ENCODE measurements at regions not wholly inside any gene's neighbourhood (a gene's known extent, or its start where the extent isn't known, plus 50 kb on each side); places are given as distances from the start of the nearest gene placed in this dataset.

- H3K4ac ChIP-seq (replicated peaks; ENCODE audit: insufficient read length, low read depth, low read length): no peak overlapping the region
- H3K4me2 ChIP-seq (ENCODE audit: insufficient read depth in 1 of 2, low read depth in 2 of 2, low read length in 2 of 2): no peak overlapping the region
- H3K27ac ChIP-seq (ENCODE audit: low read depth, low read length): no peak overlapping the region
- no peaks in the 10 kb centered on the region for H3K9me3 ChIP-seq (ENCODE audit: insufficient read depth in 2 of 2, low read depth in 1 of 2, low read length in 1 of 2)
- no peaks in the 10 kb centered on the region for H4K20me1 ChIP-seq (replicated peaks in 1 of 2; ENCODE audit: control insufficient read depth in 1 of 2, insufficient read depth in 2 of 2, low read length in 2 of 2)
- H3K36me3 ChIP-seq (ENCODE audit: control insufficient read depth in 2 of 4, insufficient read depth in 4 of 4, low read length in 3 of 4): no peaks in the 10 kb centered on the region
- TF ChIP-seq ASH2L (IDR thresholded peaks at IDR 0.05; ENCODE audit: low read length): no peak
- no peak for TF ChIP-seq ZNF274 (IDR thresholded peaks at IDR 0.05; ENCODE audit: borderline replicate concordance, extremely low read depth, low read length)
- TF ChIP-seq RBBP5 (IDR thresholded peaks at IDR 0.05; ENCODE audit: borderline replicate concordance, low read depth, low read length): no peak
- TF ChIP-seq BACH1 (IDR thresholded peaks at IDR 0.05; ENCODE audit: low read length): no peak
- no peak for TF ChIP-seq SIX5 (IDR thresholded peaks at IDR 0.05; ENCODE audit: low read depth, low read length)
- no peak for TF ChIP-seq GABPA (IDR thresholded peaks at IDR 0.05; ENCODE audit: borderline replicate concordance, insufficient read depth, low read length)
- TF ChIP-seq KDM1A (IDR thresholded peaks at IDR 0.05; ENCODE audit: borderline replicate concordance, low read length): no peak
- no peak for TF ChIP-seq POU5F1 (IDR thresholded peaks at IDR 0.05; ENCODE audit: low read depth, low read length)
- TF ChIP-seq KDM4A (IDR thresholded peaks at IDR 0.05; ENCODE audit: low read depth, low read length, severe bottlenecking): no peak
- H3K27me3 ChIP-seq (replicated peaks in 1 of 4; ENCODE audit: control insufficient read depth in 3 of 4, extremely low read depth in 1 of 4, insufficient read depth in 3 of 4, low read length in 3 of 4): no peaks in the 10 kb centered on the region
- H2BK120ac ChIP-seq (replicated peaks; ENCODE audit: low read depth, low read length): no peak overlapping the region
- ChIA-PET CTCF (ENCODE audit: partially characterized antibody) (no interaction called here), POLR2A (ENCODE audit: partially characterized antibody) (no interaction called here)
- H2BK5ac ChIP-seq (ENCODE audit: low read depth, low read length): no peak overlapping the region
- WGBS, 2 experiments (ENCODE audit: extremely low coverage in 1 of 2, insufficient coverage in 1 of 2, insufficient read length in 1 of 2, insufficient replicate concordance in 2 of 2, low coverage in 1 of 2, low lambda C conversion rate in 2 of 2, missing lambda C conversion rate in 1 of 2): 97% methylated on average over 4 of the region's 4 CpGs; no CpG with 5 or more reads in 1 of the 2 experiments
- H2AK5ac ChIP-seq (ENCODE audit: low read depth, low read length): no peak overlapping the region
- FAIRE-seq (no peak), DNase-seq (ENCODE audit: low read depth in 1 of 2, low spot score in 2 of 2) (no peak)
- H3K79me2 ChIP-seq (ENCODE audit: control insufficient read depth in 1 of 2, insufficient read depth in 2 of 2, low read length in 2 of 2): no peaks in the 10 kb centered on the region
- H3K23ac ChIP-seq (ENCODE audit: insufficient read length): no peak overlapping the region
- no peaks in the 10 kb centered on the region for H3K23me2 ChIP-seq (ENCODE audit: low read depth, low read length)
- no peak overlapping the region for H2BK12ac ChIP-seq (ENCODE audit: low read depth, low read length)
- no peak overlapping the region for H3K56ac ChIP-seq (replicated peaks; ENCODE audit: insufficient read length, low read depth, low read length)
- no peak overlapping the region for H3K18ac ChIP-seq (ENCODE audit: extremely low read depth, low read length)
- no peak overlapping the region for H3K14ac ChIP-seq (ENCODE audit: insufficient read length)
- H3K4me1 ChIP-seq (replicated peaks in 1 of 4; ENCODE audit: control insufficient read depth in 3 of 4, insufficient read depth in 4 of 4, low read length in 3 of 4): no peaks in the 10 kb centered on the region
- no peak overlapping the region for H4K8ac ChIP-seq (ENCODE audit: extremely low read depth, insufficient read depth, low read length)
- no peak overlapping the region for H3K4me3 ChIP-seq (ENCODE audit: extremely low read depth in 1 of 4, insufficient read depth in 2 of 4, low read depth in 3 of 4, low read length in 4 of 4)
- no peak overlapping the region for H3K9ac ChIP-seq (replicated peaks in 1 of 4; ENCODE audit: extremely low read depth in 1 of 4, low read depth in 3 of 4, low read length in 3 of 4)
- H2BK15ac ChIP-seq (ENCODE audit: low read length): no peak overlapping the region
- no peak overlapping the region for H2AFZ ChIP-seq (ENCODE audit: low read length)
- H2BK20ac ChIP-seq (ENCODE audit: low read length): no peak overlapping the region
- no peaks in the 10 kb centered on the region for H3K79me1 ChIP-seq (ENCODE audit: low read depth, low read length)
- no peak overlapping the region for H4K91ac ChIP-seq (replicated peaks; ENCODE audit: insufficient read length, low read length)
- no peak overlapping the region for H4K5ac ChIP-seq (ENCODE audit: insufficient read length, low read depth, low read length)
These were observed 77.8 kb upstream of the PRDX4 start for GRCh38 chrX:23589496-23589895.
